RKO (cell line): ENCODE measurements at regions not wholly inside any gene's neighbourhood (a gene's known extent, or its start where the extent isn't known, plus 50 kb on each side); places are given as distances from the start of the nearest gene placed in this dataset.

Experiments
- DNase-seq: peaks from one replicate; pipeline ENCODE4 v3.0.0-alpha.2; 2016; ENCODE audit warnings: low spot score

DNA sequence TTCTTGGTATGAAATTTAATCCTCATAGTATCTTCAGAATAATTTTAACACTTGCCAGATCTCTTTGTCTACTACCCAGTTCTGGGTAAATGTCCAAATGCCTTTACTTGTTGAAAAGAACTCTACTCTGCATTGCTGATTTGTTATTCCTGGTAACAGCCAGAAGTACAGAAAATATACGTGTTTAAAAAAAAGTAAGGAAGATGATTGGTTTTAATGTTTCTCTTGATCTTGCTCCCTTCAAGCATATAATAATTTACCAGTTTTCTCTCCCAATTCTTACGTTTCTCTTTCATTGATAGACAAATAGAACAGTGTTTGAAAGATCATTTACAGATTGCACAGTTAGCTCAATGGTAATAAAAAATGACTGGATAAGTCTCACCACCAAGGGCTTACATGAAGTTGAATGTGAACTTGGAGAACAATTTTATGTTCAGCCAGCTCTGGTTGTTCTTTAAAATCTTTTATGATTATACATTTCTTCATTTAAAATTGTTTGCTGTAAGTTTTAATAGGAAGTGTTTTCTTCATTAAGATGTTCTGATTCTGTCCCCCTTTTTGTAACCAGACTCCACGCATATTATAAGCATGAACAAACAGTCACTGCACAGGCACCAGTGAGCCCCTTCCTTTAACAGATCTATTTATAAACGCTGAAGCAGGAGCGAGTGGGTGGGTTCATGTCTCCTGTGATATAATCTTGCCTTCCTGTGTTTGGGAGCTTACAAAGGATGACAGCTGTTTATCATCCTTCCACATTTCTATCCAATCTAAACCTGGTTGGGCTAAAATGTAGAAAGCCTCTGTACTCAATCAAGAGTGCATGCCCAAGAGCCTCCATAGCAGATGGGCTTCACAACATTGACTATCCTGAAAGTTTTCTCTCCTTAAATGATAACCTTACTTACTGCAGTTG lies 299.5 kb downstream of the PRL start:
- DNase-seq, result no peak

DNA sequence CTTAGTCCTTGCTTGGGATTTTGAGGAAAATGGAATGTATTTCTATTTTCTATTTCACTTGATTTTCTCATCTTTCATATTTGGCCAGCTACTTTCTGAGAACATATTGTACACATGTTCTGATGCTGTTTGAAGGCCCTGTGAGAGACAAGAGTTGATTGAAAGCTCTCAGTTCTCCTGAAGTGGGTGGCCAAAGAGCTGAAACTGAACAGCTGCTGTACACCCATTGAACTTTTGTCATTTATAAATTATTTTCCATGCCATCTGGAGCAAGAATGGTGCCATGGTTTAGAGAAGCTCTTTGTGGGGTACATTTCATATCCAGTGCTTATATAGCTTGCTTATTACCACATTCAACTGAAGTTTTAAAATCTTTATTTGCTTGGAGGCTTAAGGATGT lies 298.3 kb downstream of the PRL start:
- DNase-seq, result no peak

DNA sequence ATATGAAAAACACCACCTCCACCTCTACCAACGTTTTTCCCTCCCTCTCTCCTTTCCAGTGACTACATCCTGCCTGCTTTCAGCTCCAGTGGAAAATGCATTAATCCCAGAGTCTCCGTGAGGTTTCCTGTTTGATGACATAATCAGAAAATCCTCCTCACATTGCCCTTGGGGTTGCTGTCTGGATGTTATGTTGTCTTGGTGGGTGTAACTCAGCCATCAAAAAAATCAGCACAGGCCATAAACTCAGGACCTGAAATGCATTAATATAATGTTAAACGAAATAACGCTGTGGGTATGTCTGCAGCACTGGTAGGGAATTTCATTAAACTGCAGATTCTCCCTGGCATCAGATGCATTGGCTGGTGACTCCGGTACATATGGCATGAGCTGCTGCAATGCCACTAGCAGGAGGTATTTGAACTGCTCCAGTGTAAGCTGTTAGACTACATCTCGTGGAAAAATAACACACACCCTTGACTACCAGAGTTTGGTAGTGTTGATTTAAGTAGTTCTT lies 297.8 kb downstream of the PRL start:
- DNase-seq, result no peak

DNA sequence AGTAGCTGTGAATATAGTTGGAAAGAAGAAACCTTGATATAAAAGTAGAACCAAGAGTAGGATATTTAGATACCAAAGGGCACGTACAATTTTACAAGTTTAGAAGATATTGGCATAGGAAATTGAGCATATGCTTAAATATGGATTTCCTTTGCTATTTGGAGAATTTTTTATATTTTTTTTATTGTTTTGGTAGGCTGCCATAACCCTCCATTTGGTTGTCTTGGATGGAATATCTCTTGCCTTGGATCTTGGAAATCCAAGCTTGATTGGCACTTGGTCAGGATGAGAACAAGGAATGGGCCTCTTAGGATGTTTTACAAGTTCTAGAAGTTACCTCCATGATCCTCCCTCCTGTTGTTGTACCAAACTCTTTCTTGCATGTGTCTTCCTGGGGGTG lies 297.1 kb downstream of the PRL start:
- DNase-seq, result no peak

DNA sequence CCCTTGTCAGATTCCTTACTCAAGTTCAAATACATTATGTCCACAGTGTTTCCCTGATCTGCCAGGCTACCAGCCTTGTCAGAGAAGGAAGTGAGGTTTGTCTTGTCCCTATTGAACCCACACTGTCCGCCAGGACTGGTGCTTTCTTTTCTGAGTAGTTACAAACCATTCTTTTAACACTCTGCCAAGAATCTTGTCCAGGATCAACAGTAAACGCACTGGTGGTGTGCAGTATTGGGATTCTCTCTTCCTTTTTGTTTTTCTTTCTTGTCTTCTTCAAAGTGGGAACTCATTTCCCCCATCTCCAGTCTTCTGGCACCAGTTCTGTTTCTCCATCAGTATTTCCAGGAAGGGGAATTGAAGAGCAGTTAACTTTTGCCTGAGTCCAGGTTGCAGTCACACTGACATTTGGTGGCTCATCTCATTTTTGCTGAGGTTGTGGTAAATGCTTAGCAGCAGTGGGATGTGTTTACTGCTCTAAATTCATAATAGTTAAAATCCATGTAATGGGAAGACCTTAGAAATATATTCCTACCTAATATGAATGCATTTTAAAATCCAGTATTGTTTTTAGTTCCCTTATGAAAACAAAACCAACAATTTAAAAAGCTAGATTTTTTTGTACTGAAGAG lies 295.3 kb downstream of the PRL start:
- DNase-seq, result no peak

DNA sequence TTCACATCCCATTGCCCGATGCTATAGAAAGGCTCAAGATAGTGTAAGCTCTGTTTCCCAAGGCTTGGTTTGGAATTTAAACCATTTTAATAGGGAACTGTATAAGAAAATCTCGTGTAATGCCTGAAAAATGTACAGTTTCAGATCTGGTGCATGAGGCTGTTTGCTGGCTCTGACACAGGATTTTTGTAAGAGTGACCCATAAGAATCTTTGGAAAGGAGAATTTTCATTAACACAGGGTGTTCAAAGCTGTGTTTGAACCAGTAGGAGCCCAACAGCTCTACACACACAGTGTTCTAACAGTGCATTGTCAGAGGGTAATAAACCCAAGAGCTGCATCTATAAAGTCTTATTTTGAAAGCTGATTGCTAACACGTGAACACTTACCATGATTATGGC lies 293.5 kb downstream of the PRL start:
- no peak for DNase-seq

DNA sequence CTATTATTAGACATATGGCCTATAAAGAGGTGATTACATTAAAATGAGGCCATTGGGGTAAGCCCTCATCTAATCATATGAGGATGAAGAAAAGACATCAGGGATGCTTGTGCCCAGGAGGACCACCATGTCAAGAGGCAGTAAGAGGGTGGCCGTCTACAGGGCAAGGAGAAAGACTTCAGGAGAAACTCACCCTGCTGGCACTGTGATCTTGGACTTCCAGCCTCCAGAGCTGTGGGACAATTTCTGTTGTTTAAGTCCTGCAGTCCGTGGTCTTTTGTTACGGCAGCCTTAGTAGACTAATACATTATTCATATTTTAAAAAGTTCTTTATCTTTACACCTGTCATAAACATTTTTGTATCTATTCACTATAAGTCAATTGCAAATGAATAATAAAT lies 290.0 kb downstream of the PRL start:
- no peak for DNase-seq

DNA sequence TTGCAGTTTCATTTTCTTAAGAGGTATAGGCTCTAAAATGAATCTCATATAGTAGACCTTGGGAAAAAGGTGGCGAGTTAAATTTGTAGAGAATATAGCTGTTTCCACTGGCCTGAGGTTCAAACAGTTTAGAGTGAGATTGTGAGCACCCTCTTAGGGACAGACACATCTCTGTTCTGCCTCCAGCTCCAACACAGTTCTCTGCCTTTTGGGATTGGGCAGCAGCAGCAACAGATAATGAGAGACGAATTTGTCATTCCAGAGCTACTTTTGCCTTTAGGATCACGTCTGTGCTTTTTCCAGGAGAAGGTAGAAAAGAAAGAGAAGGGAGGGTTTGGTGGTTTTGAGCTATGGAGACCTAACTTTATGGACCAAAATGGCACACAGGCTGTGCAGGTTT lies 289.4 kb downstream of the PRL start:
- DNase-seq, result no peak

DNA sequence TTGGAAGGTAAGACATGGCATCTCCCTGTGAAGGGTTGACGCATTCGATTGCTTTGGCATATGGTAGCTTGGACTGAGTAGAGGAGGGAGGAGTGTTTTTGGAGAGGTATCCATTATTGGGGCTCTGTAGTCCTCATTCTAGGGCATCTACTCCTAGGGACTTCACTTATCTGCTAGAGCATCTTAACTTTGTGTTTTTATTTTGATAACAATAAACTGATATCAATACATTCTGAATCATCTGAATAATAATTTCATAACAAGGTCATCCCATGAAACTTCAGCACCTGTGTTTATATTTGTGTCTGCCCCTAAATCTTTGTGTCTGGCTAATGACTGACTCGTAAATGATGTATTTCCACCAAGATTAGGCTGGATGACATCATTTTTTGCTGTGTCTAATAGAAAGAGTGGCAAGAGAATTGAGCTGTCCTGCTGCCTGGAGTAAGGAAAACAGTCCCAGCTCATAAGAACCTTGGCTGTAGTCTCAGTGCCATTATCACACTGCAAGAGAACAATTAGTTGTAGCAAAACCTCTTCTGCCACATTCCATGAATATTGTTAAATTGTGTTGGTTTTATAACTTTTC lies 288.5 kb downstream of the PRL start:
- DNase-seq, result no peak

DNA sequence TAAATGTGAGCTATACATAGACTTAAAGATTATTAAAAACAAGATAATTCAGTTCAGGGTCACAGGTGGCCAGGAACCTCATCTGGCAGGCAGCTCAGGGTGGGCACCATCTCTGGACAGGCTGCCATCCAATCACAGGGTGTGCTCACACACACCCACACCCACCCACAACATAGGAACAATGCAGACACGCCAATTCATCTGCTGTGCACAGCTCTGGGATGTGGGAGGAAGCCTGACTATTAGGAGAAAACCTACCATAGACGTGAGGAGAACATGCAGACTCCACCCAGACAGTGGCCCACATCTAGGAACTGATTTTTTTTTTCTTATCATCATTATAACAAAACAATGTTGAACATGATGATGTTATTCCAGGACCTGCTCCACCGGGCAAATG lies 286.7 kb downstream of the PRL start:
- DNase-seq, result no peak

DNA sequence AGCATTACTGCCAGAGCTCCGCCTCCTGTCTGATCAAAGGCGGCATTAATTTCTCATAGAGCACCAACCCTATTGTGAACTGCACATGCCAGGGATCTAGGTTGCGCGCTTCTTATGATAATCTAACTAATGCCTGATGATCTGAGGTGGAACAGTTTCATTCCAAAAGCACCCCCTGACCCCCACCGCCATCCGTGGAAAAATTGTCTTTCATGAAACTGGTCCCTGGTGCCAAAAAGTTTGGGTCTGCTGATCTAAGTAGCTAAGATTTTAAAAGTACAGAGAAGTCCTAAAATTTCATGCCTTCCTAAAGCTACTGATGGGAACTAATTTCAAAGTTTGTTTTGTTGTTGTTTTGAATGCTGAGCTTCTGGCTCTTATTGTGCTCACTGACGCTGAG lies 281.6 kb downstream of the PRL start:
- no peak for DNase-seq

DNA sequence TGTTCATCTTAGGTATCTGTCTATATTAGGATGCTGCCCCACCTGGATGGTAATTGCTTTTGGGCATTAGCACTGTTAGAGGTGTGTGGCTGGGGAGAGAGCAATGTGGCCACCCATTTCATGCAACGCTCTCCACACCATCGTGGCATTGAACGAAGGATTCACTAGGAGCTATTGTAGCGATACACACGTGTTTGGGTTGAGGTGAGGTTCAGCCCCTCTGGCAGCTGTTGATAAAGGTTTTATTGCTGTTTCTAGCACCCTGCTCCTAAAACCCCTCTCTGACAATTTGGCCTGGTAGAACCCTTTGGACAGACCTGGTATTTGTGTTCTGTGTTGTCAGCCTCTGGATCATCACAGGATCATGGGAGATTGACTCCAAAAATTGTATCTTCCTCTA lies 280.9 kb downstream of the PRL start:
- DNase-seq, result no peak

DNA sequence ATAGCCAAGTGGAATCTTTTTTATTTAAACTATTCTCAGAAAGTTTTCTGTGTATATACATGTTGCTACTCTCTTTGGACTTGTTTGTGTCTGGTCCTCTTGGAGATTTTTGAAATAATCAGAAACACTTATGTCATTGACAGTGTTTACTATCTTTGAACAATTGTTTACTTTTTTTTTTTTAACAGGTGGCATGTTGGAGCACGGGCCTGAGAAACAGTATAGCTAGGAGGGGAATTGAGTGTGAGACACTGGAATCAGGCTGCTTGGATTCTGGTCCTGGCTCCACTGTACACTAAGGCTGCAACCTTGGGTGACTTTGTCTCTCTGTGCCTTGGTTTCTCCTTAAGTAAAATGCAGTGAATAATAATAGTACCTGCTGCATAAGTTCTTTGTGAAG lies 279.6 kb downstream of the PRL start:
- DNase-seq, result no peak

DNA sequence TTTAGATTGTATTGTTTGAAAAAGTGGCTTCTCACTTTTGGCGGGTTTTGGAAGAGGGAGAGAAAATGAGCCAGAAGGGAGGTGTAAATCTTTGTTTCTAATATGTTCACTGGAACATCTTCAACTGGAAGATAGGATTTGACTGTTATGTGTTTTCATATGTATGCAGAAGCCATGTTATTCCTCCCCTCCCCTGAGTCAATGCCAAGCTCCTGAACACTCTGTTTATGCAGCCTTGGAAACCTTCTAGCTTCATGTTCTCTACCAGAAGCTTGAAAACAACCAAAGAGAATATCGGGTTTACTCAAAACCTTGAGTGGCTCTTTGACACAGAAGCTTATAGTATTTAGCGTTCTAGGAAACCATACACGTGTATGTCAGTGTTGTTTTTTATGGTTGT lies 279.1 kb downstream of the PRL start:
- no peak for DNase-seq

DNA sequence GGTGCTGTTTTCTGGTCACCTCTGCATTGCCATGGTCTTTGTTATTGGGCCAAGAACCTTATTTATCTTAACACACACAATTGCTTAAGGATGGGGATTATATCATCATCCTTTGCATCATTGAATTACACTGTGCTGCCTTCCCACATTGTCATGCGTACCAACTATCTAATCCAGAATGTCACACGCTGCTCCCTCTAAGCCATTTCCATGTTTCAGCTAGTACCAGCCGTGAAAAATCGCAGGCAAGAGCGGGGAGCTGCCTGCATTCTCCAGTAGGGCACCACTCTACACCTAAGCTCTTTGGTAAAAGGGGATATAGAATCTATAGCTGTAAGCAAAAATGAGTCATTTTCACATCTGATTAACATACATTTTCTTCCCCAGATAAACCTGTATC lies 277.0 kb downstream of the PRL start:
- DNase-seq, result no peak

DNA sequence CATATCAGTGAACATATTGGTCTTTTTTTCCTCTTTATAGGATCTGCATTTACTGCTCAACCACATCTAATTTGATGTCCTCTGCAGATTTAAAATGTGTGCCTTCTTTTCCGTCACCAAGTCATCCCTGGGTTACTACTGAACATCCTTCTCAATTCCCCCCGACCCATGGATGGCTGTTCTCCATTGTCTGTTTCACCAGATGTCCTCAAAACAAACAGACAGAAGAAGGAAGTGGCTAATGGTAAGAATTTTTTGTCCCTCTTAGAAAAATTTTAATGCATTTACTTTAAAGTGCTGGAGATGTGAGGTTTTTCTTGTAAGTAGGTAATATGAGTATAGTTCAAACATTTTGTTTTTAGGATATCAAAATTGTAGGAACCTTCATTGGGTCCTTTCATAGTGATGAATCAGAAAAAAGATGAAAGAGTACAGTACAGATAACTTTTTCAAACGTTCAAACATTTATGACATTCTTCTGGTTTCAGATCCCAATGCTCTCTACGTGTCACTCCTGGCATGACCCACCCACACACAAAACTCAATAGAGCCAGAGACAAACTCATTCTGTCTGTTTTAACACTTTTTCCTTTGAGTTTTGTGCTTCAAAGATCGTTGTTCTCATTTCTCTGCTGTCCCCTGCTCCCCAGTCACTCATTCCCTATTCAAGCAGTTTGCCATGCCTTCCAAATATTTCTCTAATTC lies 276.4 kb downstream of the PRL start:
- DNase-seq, result no peak

DNA sequence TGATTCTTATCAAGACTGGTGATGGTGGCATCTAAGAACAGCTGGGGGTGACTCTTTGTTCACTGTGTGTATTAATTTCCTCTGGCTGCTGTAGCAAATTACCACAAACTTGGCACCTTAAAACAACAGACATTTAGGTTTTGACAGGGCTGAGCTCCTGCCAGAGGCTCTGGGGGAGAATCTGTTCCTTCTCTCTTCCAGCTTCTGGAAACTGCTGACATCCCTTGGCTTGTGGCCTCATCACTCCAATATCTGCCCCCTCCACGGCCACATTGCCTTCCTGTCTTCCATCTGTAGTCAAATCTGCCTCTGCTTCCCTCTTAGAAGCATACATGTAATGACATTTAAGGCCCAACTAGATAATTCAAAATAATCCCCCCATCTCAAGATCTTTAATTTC lies 274.9 kb downstream of the PRL start:
- DNase-seq, result no peak

DNA sequence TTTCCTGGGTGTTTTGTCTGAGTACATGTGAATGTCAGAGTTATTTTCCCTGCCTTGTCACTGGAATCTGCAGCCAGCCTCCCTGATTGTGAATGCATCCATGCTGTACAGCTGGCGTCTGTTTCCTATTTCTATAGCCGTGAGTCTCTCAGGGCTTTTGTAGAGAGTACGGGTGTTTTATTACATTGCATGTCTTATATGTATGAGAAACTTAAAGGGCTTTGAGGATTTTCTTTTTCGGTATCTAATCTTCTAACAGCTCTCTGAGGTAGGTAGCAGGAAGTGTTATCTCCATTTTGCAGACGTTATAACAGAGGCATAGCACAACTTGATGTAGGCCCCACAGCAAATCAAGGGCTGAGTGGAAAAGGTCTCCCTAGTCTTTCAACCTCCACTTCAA lies 272.9 kb downstream of the PRL start:
- DNase-seq, result no peak

DNA sequence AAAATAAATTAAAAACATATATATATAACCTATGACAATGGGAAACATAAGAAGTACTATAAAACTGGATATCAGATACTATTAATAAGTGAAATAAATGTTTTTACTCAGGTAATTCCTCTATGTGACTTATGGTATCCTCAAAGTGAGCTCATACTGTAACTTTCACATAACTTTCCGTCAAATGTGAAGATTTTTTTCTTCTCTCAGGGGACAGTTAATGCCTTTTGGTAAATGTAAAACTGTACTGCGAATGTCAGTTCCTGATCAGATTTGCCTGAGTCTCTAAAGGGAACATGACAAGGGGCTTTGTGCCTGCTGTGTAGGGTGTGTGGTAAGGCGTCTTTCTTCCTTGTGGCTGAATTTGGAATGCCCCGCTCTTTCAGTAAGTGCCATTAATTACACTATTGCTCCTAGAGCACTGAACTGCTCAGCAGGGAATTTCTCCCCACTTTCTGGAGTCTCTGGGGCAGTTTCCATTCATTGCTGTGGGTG lies 271.8 kb downstream of the PRL start:
- no peak for DNase-seq

DNA sequence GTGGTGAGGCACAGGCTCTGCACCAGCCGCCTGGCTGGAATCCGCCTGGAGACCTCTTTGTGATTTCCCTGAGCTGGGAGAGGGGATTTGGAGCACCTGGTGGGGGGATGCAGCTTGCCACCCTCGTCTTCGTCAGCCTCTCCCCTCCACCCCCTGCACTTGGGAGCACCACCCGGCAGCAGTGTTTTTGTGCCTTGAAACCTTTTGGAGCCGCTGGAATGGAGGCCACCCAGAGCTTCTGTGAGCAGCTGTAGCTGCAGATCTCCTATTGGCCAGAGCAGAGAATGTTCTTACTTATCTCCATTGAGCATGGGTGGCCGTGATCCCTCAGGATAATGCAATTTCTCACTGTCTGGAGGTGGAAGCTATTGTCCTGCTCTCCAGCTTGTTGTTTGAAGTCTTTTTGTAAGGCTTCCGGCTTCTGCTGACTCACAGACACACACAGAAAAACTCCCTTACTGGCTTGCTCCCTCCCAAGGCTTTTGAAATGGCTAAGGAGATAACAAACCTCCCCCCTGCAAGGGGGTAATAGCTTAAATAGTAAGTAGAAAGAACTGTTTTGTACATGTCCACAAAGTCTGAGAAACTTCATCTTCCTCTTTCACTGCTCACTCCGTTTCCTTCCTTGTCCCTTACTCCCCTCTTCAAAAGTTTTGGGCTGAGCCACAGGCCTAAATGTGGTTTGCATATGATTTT lies 271.2 kb downstream of the PRL start:
- DNase-seq, result no peak

DNA sequence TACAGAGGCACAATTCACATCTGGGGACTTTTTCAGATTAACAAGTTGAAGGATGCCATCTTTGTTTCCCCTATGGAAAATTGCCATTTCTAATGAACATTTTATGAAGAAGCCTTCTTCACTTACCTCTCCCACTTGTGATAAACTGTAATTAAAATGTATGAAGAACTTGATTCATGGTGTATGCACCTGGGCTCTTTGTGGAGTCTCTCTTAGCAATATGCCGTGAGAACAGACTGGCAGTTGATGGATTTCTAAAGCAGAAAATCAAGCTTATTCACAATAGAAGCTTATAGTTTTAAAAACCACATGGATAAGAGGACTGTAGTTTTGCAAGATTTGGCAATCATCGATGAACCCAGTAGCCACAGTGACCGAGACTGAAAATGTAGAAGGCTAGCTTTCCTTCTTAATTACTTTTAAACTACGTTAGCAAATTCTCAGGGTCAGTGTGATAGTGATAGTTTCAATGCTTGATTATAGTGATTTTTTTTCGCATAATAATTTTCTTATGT lies 270.6 kb downstream of the PRL start:
- no peak for DNase-seq
